Nephron (organoid): ENCODE measurements at regions not wholly inside any gene's neighbourhood (a gene's known extent, or its start where the extent isn't known, plus 50 kb on each side); places are given as distances from the start of the nearest gene placed in this dataset.
"Not testable (repeated sequence)": the region's sequence is repeated elsewhere in the genome, so short reads cannot be mapped to it uniquely, and the experiment has no call there.

Source experiments
- H3K27ac Mint-ChIP-seq, 3 experiments: 2 replicates each; pipeline ENCODE4 v1.8.0; 2020; ENCODE audit warnings: mixed read lengths in 3 of 3, mild to moderate bottlenecking in 2 of 3, moderate library complexity in 1 of 3
- H3K27me3 Mint-ChIP-seq: 2 replicates; pipeline ENCODE4 v1.8.0; 2021; ENCODE audit warnings: low read depth, mild to moderate bottlenecking, moderate library complexity, mixed read lengths
- H3K36me3 Mint-ChIP-seq: 2 replicates; pipeline ENCODE4 v1.8.0; 2020; ENCODE audit warnings: low read depth, mixed read lengths
- H3K4me1 Mint-ChIP-seq: 2 replicates; pipeline ENCODE4 v1.8.0; 2020; ENCODE audit warnings: mixed read lengths
- H3K4me3 Mint-ChIP-seq, 3 experiments: 2 replicates each; pipeline ENCODE4 v1.8.0; 2020; ENCODE audit warnings: mild to moderate bottlenecking in 3 of 3, mixed read lengths in 3 of 3, moderate library complexity in 2 of 3
- H3K9me3 Mint-ChIP-seq: 2 replicates; pipeline ENCODE4 v1.8.0; 2020; ENCODE audit warnings: mixed read lengths
- TF ChIP-seq, protein P1 (sequence below), 3 experiments: fragments of 200-600 bp; sonication (generic); IDR thresholded peaks; one replicate each; pipeline ENCODE4 v1.5.0; 2021; ENCODE audit warnings: antibody characterized with exemption in 3 of 3; ENCODE audit not compliant: unreplicated experiment in 3 of 3

DNA sequence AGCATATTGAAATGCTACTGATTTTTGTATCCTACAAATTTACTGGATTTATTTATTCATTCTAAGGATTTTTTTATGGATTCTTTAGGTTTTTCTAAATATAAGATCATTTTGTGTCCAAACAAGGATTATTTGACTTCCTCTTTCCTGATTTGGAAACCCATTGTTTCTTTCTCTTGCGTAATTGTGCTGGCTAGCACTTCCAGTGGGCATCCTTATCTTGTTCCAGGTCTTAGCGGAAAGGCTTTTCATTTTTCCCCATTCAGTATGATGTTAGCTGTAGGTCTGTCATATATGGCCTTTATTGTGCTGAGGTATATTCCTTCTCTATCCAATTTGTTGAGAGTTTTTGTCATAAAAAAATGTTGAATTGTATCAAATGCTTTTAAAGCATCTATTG is 57.2 kb upstream of the RHOJ start:
- TF ChIP-seq, protein P1, sequence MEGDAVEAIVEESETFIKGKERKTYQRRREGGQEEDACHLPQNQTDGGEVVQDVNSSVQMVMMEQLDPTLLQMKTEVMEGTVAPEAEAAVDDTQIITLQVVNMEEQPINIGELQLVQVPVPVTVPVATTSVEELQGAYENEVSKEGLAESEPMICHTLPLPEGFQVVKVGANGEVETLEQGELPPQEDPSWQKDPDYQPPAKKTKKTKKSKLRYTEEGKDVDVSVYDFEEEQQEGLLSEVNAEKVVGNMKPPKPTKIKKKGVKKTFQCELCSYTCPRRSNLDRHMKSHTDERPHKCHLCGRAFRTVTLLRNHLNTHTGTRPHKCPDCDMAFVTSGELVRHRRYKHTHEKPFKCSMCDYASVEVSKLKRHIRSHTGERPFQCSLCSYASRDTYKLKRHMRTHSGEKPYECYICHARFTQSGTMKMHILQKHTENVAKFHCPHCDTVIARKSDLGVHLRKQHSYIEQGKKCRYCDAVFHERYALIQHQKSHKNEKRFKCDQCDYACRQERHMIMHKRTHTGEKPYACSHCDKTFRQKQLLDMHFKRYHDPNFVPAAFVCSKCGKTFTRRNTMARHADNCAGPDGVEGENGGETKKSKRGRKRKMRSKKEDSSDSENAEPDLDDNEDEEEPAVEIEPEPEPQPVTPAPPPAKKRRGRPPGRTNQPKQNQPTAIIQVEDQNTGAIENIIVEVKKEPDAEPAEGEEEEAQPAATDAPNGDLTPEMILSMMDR (IDR thresholded peaks at IDR 0.05; ENCODE audit: unreplicated experiment in 3 of 3): no peak
- Mint-ChIP-seq H3K27ac (no peak overlapping the region), H3K4me1 (no peaks in the 10 kb centered on the region), H3K36me3 (peaks cover 4% of the 10 kb centered on the region), H3K27me3 (no peaks in the 10 kb centered on the region), H3K9me3 (peaks cover 39% of the 10 kb centered on the region), H3K4me3 (no peak overlapping the region)

- peaks cover 9% of the 10 kb centered on the region for H3K9me3 Mint-ChIP-seq
- H3K4me3 Mint-ChIP-seq: no peak overlapping the region
- no peaks in the 10 kb centered on the region for H3K36me3 Mint-ChIP-seq
- H3K27me3 Mint-ChIP-seq: no peaks in the 10 kb centered on the region
- TF ChIP-seq, protein P1 (IDR thresholded peaks at IDR 0.05; ENCODE audit: unreplicated experiment in 3 of 3): peak; percentile 62 to 70 (median 67)
- no peaks in the 10 kb centered on the region for H3K4me1 Mint-ChIP-seq
- H3K27ac Mint-ChIP-seq: no peak overlapping the region
Measured at GRCh38 chr14:63134801-63135200, 69.4 kb upstream of the RHOJ start.

- H3K27ac Mint-ChIP-seq: no peak overlapping the region
- no peaks in the 10 kb centered on the region for H3K36me3 Mint-ChIP-seq
- H3K4me3 Mint-ChIP-seq: no peak overlapping the region
- H3K9me3 Mint-ChIP-seq: peaks cover 2% of the 10 kb centered on the region
- H3K4me1 Mint-ChIP-seq: peaks cover 4% of the 10 kb centered on the region
- TF ChIP-seq, protein P1 (IDR thresholded peaks at IDR 0.05; ENCODE audit: unreplicated experiment in 3 of 3): no peak
- H3K27me3 Mint-ChIP-seq: no peaks in the 10 kb centered on the region
Measured at GRCh38 chr14:63130531-63130930, 73.7 kb upstream of the RHOJ start.

- not testable (repeated sequence) for H3K36me3 Mint-ChIP-seq, H3K27ac Mint-ChIP-seq, H3K4me3 Mint-ChIP-seq, H3K27me3 Mint-ChIP-seq
- H3K9me3 Mint-ChIP-seq: peaks cover 16% of the 10 kb centered on the region
- H3K4me1 Mint-ChIP-seq: peaks cover 12% of the 10 kb centered on the region
Measured at GRCh38 chr14:63106487-63106886, 61.2 kb upstream of the KCNH5 start.

GRCh38 chr14:63100552-63100951 is 55.3 kb upstream of the KCNH5 start:
- H3K4me1 Mint-ChIP-seq: peaks cover 22% of the 10 kb centered on the region
- TF ChIP-seq, protein P1 (IDR thresholded peaks at IDR 0.05; ENCODE audit: unreplicated experiment in 3 of 3): no peak
- no peaks in the 10 kb centered on the region for H3K36me3 Mint-ChIP-seq
- peaks cover under 1% of the 10 kb centered on the region for H3K27me3 Mint-ChIP-seq
- H3K4me3 Mint-ChIP-seq: no peak overlapping the region
- H3K27ac Mint-ChIP-seq: peak overlapping the region in 1 of 3 experiments; percentile 47
- peaks cover 15% of the 10 kb centered on the region for H3K9me3 Mint-ChIP-seq

DNA sequence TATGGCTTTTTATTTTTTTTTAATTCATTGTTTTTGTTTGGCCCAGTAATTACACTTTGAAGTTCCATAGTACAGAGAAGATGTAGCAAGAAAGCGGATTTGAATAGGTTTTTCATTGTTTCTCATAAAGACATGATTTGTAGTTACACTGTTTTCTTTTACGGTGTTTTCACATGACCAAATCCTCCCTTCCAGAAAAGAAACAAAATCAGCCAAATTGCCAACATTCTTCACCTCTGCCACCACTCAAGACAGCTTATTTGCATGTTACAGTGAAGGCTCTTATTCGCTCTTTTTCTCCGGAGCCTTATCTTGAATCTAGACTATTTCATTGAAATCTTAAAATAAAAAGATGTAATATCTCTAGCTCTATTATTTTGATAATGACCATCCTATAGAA is 50.9 kb upstream of the KCNH5 start:
- Mint-ChIP-seq H3K9me3 (peaks cover 6% of the 10 kb centered on the region), H3K4me3 (no peak overlapping the region), H3K27me3 (no peaks in the 10 kb centered on the region), H3K36me3 (no peaks in the 10 kb centered on the region), H3K4me1 (peaks cover 27% of the 10 kb centered on the region), H3K27ac (peak overlapping the region; percentile 27 to 38 (median 37))
- TF ChIP-seq, protein P1 (IDR thresholded peaks at IDR 0.05; ENCODE audit: unreplicated experiment in 3 of 3): no peak
